ENCODE measurements at regions not wholly inside any gene's neighbourhood (a gene's known extent, or its start where the extent isn't known, plus 50 kb on each side); places are given as distances from the start of the nearest gene placed in this dataset.

DNA sequence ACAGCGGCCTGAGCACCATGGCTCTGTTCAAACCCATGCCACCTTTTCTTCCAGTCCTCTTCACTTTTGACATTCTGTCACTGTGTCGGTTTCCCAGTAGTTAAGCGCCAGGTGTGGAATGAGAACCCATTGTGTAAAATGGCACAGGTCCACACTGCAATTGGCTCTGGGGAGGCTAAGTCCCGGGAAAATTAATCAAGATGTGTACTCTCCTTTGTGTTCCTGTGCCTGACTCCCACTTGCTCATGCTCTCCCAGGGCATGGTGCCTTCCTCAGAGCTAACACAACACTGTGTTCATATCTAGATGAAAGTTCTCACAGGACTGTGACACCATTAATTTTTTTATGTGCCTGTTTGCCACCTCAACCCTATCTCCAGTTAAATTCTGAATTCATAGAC is 59.0 kb upstream of the BTG3 start:
- POLR2A ChIA-PET, result no interaction called here
- no peak overlapping the region for H3K4me3 ChIP-seq (ENCODE audit: low read depth, low read length)
- TF ChIP-seq, protein P1, sequence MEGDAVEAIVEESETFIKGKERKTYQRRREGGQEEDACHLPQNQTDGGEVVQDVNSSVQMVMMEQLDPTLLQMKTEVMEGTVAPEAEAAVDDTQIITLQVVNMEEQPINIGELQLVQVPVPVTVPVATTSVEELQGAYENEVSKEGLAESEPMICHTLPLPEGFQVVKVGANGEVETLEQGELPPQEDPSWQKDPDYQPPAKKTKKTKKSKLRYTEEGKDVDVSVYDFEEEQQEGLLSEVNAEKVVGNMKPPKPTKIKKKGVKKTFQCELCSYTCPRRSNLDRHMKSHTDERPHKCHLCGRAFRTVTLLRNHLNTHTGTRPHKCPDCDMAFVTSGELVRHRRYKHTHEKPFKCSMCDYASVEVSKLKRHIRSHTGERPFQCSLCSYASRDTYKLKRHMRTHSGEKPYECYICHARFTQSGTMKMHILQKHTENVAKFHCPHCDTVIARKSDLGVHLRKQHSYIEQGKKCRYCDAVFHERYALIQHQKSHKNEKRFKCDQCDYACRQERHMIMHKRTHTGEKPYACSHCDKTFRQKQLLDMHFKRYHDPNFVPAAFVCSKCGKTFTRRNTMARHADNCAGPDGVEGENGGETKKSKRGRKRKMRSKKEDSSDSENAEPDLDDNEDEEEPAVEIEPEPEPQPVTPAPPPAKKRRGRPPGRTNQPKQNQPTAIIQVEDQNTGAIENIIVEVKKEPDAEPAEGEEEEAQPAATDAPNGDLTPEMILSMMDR (IDR thresholded peaks at IDR 0.05; ENCODE audit: insufficient read depth, low read length, missing control alignments), result no peak
- CTCF ChIA-PET, result no interaction called here
- DNase-seq (ENCODE audit: low read depth, low spot score), result no peak

GRCh38 chr21:17668479-17669140 is 55.9 kb upstream of the BTG3 start:
- TF ChIP-seq, protein P1 (IDR thresholded peaks at IDR 0.05; ENCODE audit: insufficient read depth, low read length, missing control alignments), result no peak
- POLR2A ChIA-PET, result interaction anchor here (0.6 kb wide), 1 partner anchor 220 kb away, joined by 3 read pairs; no protein-coding TSS in a partner anchor
- H3K4me3 ChIP-seq (ENCODE audit: low read depth, low read length), result no peak overlapping the region
- no peak for DNase-seq (ENCODE audit: low read depth, low spot score)
- CTCF ChIA-PET, result no interaction called here

DNA sequence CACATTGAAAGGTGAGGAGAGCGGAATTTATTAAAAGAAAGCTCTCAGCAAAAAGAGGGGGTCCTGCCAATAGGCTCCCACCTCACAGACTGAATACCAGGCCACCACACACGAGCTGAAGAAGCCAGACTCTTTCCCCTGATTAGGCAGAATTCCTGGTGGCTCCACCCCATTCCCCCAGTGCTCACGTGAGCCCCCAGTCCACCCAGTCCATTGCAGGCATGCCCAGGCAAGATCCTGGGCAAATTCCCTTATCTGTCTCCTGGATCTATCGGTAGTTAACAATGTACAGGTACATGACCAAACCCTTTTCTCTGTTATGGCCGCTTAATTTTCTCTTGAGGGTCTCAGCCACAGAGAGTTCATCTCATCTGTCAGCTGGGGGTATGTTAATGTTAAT is 54.6 kb upstream of the BTG3 start:
- DNase-seq (ENCODE audit: low read depth, low spot score), result no peak
- ChIA-PET POLR2A (no interaction called here), CTCF (no interaction called here)
- TF ChIP-seq, protein P1 (IDR thresholded peaks at IDR 0.05; ENCODE audit: insufficient read depth, low read length, missing control alignments), result no peak
- H3K4me3 ChIP-seq (ENCODE audit: low read depth, low read length), result no peak overlapping the region

All from AG04449 (cell line).